RPMI7951 (cell line): ENCODE measurements at regions not wholly inside any gene's neighbourhood (a gene's known extent, or its start where the extent isn't known, plus 50 kb on each side); places are given as distances from the start of the nearest gene placed in this dataset.
A peak's percentile ranks its signal among the peaks of the same experiment; 100 is the strongest.

ENCODE experiments used
- DNase-seq: peaks from one replicate; pipeline ENCODE4 v3.0.0-alpha.2; 2012; ENCODE audit warnings: low read depth

- DNase-seq, result no peak
Observed at GRCh38 chr2:181149056-181149455, 168.7 kb downstream of the UBE2E3 start.

- no peak for DNase-seq
Observed at GRCh38 chr2:181152226-181152625, 171.8 kb downstream of the UBE2E3 start.

- DNase-seq, result peak; percentile 15
Observed at GRCh38 chr2:181152701-181153100, 172.3 kb downstream of the UBE2E3 start.

- peak; percentile 4 for DNase-seq
Observed at GRCh38 chr2:181153886-181154285, 173.5 kb downstream of the UBE2E3 start.

GRCh38 chr2:181157326-181157725, 176.9 kb downstream of the UBE2E3 start:
- DNase-seq, result peak; percentile 24

GRCh38 chr2:181158427-181158826, 178.0 kb downstream of the UBE2E3 start:
- no peak for DNase-seq

- DNase-seq, result no peak
Observed at GRCh38 chr2:181161615-181162014, 181.2 kb downstream of the UBE2E3 start.

GRCh38 chr2:181163139-181163538, 182.7 kb downstream of the UBE2E3 start:
- no peak for DNase-seq

- no peak for DNase-seq
Observed at GRCh38 chr2:181163691-181164090, 183.3 kb downstream of the UBE2E3 start.

- DNase-seq, result no peak
Observed at GRCh38 chr2:181164699-181165098, 184.3 kb downstream of the UBE2E3 start.

GRCh38 chr2:181165199-181165868, 184.9 kb downstream of the UBE2E3 start:
- DNase-seq, result no peak

GRCh38 chr2:181169503-181169902, 189.1 kb downstream of the UBE2E3 start:
- DNase-seq, result no peak

- DNase-seq, result no peak
Observed at GRCh38 chr2:181170256-181170655, 189.9 kb downstream of the UBE2E3 start.

- no peak for DNase-seq
Observed at GRCh38 chr2:181172676-181173075, 192.3 kb downstream of the UBE2E3 start.

- peak; percentile 18 for DNase-seq
Observed at GRCh38 chr2:181174611-181175580, 194.5 kb downstream of the UBE2E3 start.

- no peak for DNase-seq
Observed at GRCh38 chr2:181176540-181176939, 196.1 kb downstream of the UBE2E3 start.

GRCh38 chr2:181177376-181177775, 197.0 kb downstream of the UBE2E3 start:
- no peak for DNase-seq

GRCh38 chr2:181178130-181178529, 197.7 kb downstream of the UBE2E3 start:
- DNase-seq, result no peak

GRCh38 chr2:181178823-181179412, 198.5 kb downstream of the UBE2E3 start:
- peak; percentile 24 for DNase-seq

GRCh38 chr2:181183878-181184542, 203.6 kb downstream of the UBE2E3 start:
- DNase-seq, result no peak

- DNase-seq, result no peak
Observed at GRCh38 chr2:181185421-181185820, 205.0 kb downstream of the UBE2E3 start.

- no peak for DNase-seq
Observed at GRCh38 chr2:181185948-181186347, 205.5 kb downstream of the UBE2E3 start.
